ENCODE measurements at regions not wholly inside any gene's neighbourhood (a gene's known extent, or its start where the extent isn't known, plus 50 kb on each side); places are given as distances from the start of the nearest gene placed in this dataset.

- H3K27ac Mint-ChIP-seq: no peak overlapping the region
- H3K4me1 Mint-ChIP-seq: peaks cover 15% of the 10 kb centered on the region
- H3K9me3 Mint-ChIP-seq: peaks cover 20% of the 10 kb centered on the region
- H3K27me3 Mint-ChIP-seq (ENCODE audit: low read depth): no peaks in the 10 kb centered on the region
- no peak for DNase-seq (ENCODE audit: low spot score in 2 of 2, unreplicated experiment in 2 of 2)
- no peaks in the 10 kb centered on the region for H3K36me3 Mint-ChIP-seq
- no peak for TF ChIP-seq CTCF (IDR thresholded peaks at IDR 0.05; ENCODE audit: unreplicated experiment)
- H3K4me3 Mint-ChIP-seq: no peak overlapping the region
These were observed 339.4 kb upstream of the SNX7 start for GRCh38 chr1:98322086-98322485.

DNA sequence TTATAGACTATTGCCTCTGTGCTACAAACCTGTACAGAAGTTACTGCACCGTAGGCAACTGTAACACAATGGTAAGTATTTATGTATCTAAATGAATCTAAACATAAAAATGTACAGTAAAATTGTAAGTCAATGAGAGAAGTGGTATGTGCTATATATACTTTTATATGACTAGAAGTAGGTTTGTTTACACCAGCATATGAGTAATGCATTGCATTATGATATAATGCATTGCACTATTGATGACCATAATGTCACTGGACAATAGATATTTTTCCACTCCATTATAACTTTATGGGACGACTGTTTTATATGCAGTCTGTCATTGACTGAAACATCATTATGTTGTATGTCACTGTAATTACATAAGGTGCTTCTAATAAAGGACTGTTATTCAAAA, 340.3 kb upstream of the SNX7 start:
- no peak overlapping the region for H3K27ac Mint-ChIP-seq
- H3K36me3 Mint-ChIP-seq: no peaks in the 10 kb centered on the region
- no peak for TF ChIP-seq CTCF (IDR thresholded peaks at IDR 0.05; ENCODE audit: unreplicated experiment)
- no peak for DNase-seq (ENCODE audit: low spot score in 2 of 2, unreplicated experiment in 2 of 2)
- peaks cover 20% of the 10 kb centered on the region for H3K9me3 Mint-ChIP-seq
- H3K4me3 Mint-ChIP-seq: no peak overlapping the region
- H3K27me3 Mint-ChIP-seq (ENCODE audit: low read depth): no peaks in the 10 kb centered on the region
- H3K4me1 Mint-ChIP-seq: peaks cover 22% of the 10 kb centered on the region

DNA sequence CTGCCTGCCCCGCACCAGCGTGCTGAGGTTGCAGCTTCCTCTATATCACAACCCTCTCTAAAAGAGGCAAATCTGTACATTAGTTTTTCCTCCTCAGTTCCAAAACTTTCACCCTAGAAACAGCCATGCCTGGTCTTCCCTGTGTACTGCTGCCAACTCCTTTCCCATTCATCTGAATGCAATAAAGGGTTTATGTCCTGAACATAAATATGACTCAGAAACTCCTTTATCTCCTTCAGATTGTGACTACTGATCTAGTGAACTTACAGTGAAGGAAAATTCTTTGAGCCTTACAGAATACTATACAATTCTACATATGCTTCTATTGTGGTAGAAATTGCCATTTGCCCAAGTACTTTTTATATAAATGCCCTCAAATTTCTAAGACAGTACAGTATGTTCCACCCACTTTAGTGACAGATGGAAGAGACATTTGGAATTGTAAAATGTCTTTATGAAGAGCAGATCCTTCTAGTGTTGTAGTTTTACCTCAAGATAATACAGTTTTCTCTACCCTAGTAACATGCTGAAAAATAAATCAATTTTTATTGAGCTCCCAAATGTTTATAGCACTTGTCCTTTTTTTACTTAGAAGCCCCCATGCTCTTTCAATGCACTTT, 345.1 kb upstream of the SNX7 start:
- Mint-ChIP-seq H3K4me1 (peaks cover 10% of the 10 kb centered on the region), H3K9me3 (peaks cover 13% of the 10 kb centered on the region), H3K36me3 (no peaks in the 10 kb centered on the region), H3K27me3 (ENCODE audit: low read depth) (no peaks in the 10 kb centered on the region), H3K4me3 (no peak overlapping the region), H3K27ac (peak overlapping the region; percentile 13)
- DNase-seq (ENCODE audit: low spot score in 2 of 2, unreplicated experiment in 2 of 2): no peak
- TF ChIP-seq CTCF (IDR thresholded peaks at IDR 0.05; ENCODE audit: unreplicated experiment): no peak

GRCh38 chr1:98315309-98315708, 346.2 kb upstream of the SNX7 start:
- Mint-ChIP-seq H3K27me3 (ENCODE audit: low read depth) (no peaks in the 10 kb centered on the region), H3K9me3 (peaks cover 5% of the 10 kb centered on the region), H3K4me3 (no peak overlapping the region), H3K4me1 (peaks cover 10% of the 10 kb centered on the region), H3K36me3 (no peaks in the 10 kb centered on the region), H3K27ac (no peak overlapping the region)
- no peak for TF ChIP-seq CTCF (IDR thresholded peaks at IDR 0.05; ENCODE audit: unreplicated experiment)
- no peak for DNase-seq (ENCODE audit: low spot score in 2 of 2, unreplicated experiment in 2 of 2)

DNA sequence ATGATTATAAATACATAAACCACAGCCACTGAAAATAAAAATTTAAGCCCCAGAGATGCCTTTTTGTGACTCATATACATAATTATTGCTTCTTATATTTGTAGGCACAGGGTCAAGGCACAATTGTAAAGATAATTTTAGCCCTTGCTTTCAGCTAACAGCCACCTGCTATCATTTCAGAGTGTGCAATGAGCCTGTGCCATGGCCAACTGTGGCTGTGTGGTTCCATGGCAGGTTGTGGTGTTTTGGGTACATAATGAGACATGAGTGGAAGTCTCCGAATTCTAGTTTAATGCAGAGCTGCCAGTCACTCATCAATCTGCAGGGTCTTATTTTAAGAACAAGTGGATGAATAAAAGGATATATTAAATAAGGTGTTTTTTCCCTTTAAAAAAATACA, 346.9 kb upstream of the SNX7 start:
- no peaks in the 10 kb centered on the region for H3K27me3 Mint-ChIP-seq (ENCODE audit: low read depth)
- H3K4me1 Mint-ChIP-seq: peaks cover 10% of the 10 kb centered on the region

More for the DNA sequence above, 346.9 kb upstream of the SNX7 start:
- no peak for DNase-seq (ENCODE audit: low spot score in 2 of 2, unreplicated experiment in 2 of 2)
- Mint-ChIP-seq H3K36me3 (no peaks in the 10 kb centered on the region), H3K27ac (no peak overlapping the region), H3K9me3 (peaks cover 4% of the 10 kb centered on the region), H3K4me3 (no peak overlapping the region)
- TF ChIP-seq CTCF (IDR thresholded peaks at IDR 0.05; ENCODE audit: unreplicated experiment): no peak

Measured in mesothelial cell of epicardium (in vitro differentiated cells).